H1 (cell line): ENCODE measurements at regions not wholly inside any gene's neighbourhood (a gene's known extent, or its start where the extent isn't known, plus 50 kb on each side); places are given as distances from the start of the nearest gene placed in this dataset.

Experiments
- CHD1 ChIP-seq: IDR thresholded peaks from 2 replicates; pipeline ENCODE4 v1.6.1; 2012; ENCODE audit warnings: low read depth, low read length, improper control_type of control experiment
- POU5F1 ChIP-seq: IDR thresholded peaks from 2 replicates; pipeline ENCODE4 v1.6.1; 2011; ENCODE audit warnings: low read depth, mild to moderate bottlenecking, low read length, moderate library complexity
- RAD21 ChIP-seq, 2 experiments: IDR thresholded peaks in 1 of 2; conservative IDR thresholded peaks in 1 of 2; 2 replicates each; pipeline ENCODE4 v1.6.1; 2011; ENCODE audit warnings: low read depth in 2 of 2, low read length in 2 of 2, improper control_type of control experiment in 1 of 2, inconsistent platforms in 1 of 2, mild to moderate bottlenecking in 1 of 2, moderate library complexity in 1 of 2
- SRF ChIP-seq: IDR thresholded peaks from 2 replicates; pipeline ENCODE4 v1.6.1; 2011; ENCODE audit warnings: mild to moderate bottlenecking, low read depth, low read length, moderate library complexity
- TF ChIP-seq, protein P1 (sequence below): IDR thresholded peaks from 2 replicates; pipeline ENCODE4 v1.6.1; 2012; ENCODE audit warnings: low read length, inconsistent platforms

- TF ChIP-seq, protein P1, sequence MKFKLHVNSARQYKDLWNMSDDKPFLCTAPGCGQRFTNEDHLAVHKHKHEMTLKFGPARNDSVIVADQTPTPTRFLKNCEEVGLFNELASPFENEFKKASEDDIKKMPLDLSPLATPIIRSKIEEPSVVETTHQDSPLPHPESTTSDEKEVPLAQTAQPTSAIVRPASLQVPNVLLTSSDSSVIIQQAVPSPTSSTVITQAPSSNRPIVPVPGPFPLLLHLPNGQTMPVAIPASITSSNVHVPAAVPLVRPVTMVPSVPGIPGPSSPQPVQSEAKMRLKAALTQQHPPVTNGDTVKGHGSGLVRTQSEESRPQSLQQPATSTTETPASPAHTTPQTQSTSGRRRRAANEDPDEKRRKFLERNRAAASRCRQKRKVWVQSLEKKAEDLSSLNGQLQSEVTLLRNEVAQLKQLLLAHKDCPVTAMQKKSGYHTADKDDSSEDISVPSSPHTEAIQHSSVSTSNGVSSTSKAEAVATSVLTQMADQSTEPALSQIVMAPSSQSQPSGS = no peak
- TF ChIP-seq POU5F1 = no peak
- no peak for TF ChIP-seq RAD21 (IDR thresholded peaks at IDR 0.05 in 1 of 2, conservative IDR thresholded peaks at IDR 0.05 in 1 of 2; ENCODE audit: low read depth in 2 of 2, low read length in 2 of 2)
- TF ChIP-seq CHD1 = no peak
- no peak for TF ChIP-seq SRF
Measured at GRCh38 chr10:128995676-128996075, 471.4 kb upstream of the MGMT start (continued).
